ENCODE measurements at regions not wholly inside any gene's neighbourhood (a gene's known extent, or its start where the extent isn't known, plus 50 kb on each side); places are given as distances from the start of the nearest gene placed in this dataset.

DNA sequence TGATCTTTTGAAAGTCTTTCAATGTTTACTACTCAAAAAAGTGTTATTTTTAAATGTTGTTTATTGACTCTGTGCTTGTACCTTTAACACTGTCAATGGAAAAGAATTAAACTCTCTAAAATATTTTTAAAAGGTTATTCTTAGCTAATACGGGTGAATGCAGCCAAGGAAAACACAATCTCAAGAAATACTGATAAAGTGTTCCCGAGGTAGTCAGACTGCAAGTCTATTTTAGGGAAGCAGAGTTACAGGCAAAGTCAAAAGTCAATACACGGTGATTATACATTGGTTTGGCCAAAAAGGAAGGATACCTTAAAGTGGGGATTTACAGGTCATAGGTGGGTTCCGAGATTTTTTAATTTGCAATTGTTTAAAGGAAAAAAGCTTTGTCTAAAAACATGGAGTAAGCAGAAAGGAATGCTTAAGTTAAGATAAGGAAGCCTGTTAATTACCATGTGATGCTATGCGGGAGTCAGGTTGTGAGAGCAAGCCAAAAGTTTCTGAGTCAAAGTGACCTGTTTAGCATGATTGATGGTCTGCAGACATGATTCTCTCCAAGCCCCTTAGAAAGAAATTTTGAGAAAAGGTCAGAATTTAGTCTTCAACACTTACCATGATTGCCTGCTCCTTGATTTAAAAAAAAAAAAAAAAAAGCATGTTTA is 288.4 kb downstream of the KLHL4 start:
- Histone ChIP-seq H3K4me3 (ENCODE audit: low read depth, low read length) (no peak overlapping the region), H3K4ac (ENCODE audit: low read depth, low read length) (no peak overlapping the region), H4K12ac (ENCODE audit: low read depth, low read length) (no peak overlapping the region), H3K23ac (ENCODE audit: low read length) (no peak overlapping the region), H2AK5ac (ENCODE audit: low read length) (no peak overlapping the region), H3K9ac (ENCODE audit: low read length) (no peak overlapping the region), H2BK12ac (ENCODE audit: low read length) (no peak overlapping the region), H3K79me2 (ENCODE audit: control insufficient read depth, insufficient read depth, low read length, poor library complexity) (no peaks in the 10 kb centered on the region), H3K18ac (ENCODE audit: low read length) (no peak overlapping the region), H3K14ac (ENCODE audit: low read length) (no peak overlapping the region), H4K91ac (ENCODE audit: low read depth, low read length) (no peak overlapping the region), H2BK120ac (ENCODE audit: insufficient read depth, low read length, poor library complexity) (no peak overlapping the region), H3K27me3 (ENCODE audit: insufficient read depth, low read length) (no peaks in the 10 kb centered on the region), H3K27ac (ENCODE audit: low read depth, low read length) (peak overlapping the region; percentile 25), H2AFZ (ENCODE audit: insufficient read depth, low read length, poor library complexity) (no peak overlapping the region), H2BK5ac (ENCODE audit: low read depth, low read length, poor library complexity) (no peak overlapping the region), H3K9me3 (ENCODE audit: insufficient read depth, low read depth, low read length) (no peaks in the 10 kb centered on the region), H3K4me2 (ENCODE audit: low read length) (no peak overlapping the region), H4K8ac (ENCODE audit: low read depth, low read length) (no peak overlapping the region), H3K4me1 (ENCODE audit: control insufficient read depth in 1 of 2, insufficient read depth in 2 of 2, low read length in 2 of 2) (no peaks in the 10 kb centered on the region), H3K79me1 (ENCODE audit: low read length) (no peaks in the 10 kb centered on the region), H3K36me3 (ENCODE audit: control insufficient read depth in 1 of 2, insufficient read depth in 2 of 2, low read length in 2 of 2) (no peaks in the 10 kb centered on the region)
- WGBS (ENCODE audit: extremely low coverage, insufficient coverage, insufficient read length) = no CpG with 5 or more reads among the region's 5 CpGs
- peak in 1 of 2 donors; percentile 25 for DNase-seq

DNA sequence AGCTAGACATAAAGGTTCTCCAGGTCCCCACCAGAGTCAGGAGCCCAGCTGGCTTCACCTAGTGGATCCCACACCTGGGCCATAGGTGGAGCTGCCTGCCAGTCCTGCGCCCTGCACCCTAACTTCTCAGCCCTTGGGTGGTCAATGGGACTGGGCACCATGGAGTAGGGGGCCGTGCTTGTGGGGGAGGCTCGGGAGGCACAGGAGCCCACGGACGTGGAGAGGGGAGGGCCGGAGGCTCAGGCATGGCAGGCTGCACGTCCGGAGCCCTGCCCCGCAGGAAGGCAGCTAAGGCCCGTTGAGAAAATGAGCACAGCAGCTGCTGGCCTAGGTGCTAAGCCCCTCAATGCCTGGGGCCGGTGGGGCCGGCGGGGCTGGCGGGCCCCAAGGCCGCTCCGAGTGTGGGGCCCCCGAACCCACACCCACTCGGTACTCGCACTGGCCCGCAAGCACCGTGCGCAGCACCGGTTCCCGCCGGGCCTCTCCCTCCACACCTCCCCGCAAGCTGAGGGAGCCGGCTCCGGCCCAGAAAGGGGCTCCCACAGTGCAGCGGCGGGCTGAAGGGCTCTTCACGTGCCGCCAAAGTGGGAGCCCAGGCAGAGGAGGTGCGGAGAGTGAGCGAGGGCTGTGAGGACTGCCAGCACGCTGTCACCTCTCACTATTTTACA is 291.1 kb downstream of the KLHL4 start:
- Histone ChIP-seq H3K36me3 (ENCODE audit: control insufficient read depth in 1 of 2, insufficient read depth in 2 of 2, low read length in 2 of 2) (no peaks in the 10 kb centered on the region), H2AFZ (ENCODE audit: insufficient read depth, low read length, poor library complexity) (no peak overlapping the region), H3K4me3 (ENCODE audit: low read depth, low read length) (no peak overlapping the region), H3K18ac (ENCODE audit: low read length) (no peak overlapping the region), H3K79me2 (ENCODE audit: control insufficient read depth, insufficient read depth, low read length, poor library complexity) (no peaks in the 10 kb centered on the region), H3K27ac (ENCODE audit: low read depth, low read length) (no peak overlapping the region), H3K14ac (ENCODE audit: low read length) (no peak overlapping the region), H3K4me1 (ENCODE audit: control insufficient read depth in 1 of 2, insufficient read depth in 2 of 2, low read length in 2 of 2) (no peaks in the 10 kb centered on the region), H3K9ac (ENCODE audit: low read length) (no peak overlapping the region), H4K12ac (ENCODE audit: low read depth, low read length) (no peak overlapping the region), H2BK120ac (ENCODE audit: insufficient read depth, low read length, poor library complexity) (no peak overlapping the region), H2AK5ac (ENCODE audit: low read length) (no peak overlapping the region), H3K4me2 (ENCODE audit: low read length) (no peak overlapping the region), H3K23ac (ENCODE audit: low read length) (no peak overlapping the region), H4K91ac (ENCODE audit: low read depth, low read length) (peak overlapping the region; percentile 25), H4K8ac (ENCODE audit: low read depth, low read length) (no peak overlapping the region), H3K9me3 (ENCODE audit: insufficient read depth, low read depth, low read length) (no peaks in the 10 kb centered on the region), H2BK5ac (ENCODE audit: low read depth, low read length, poor library complexity) (no peak overlapping the region), H3K79me1 (ENCODE audit: low read length) (no peaks in the 10 kb centered on the region), H3K4ac (ENCODE audit: low read depth, low read length) (no peak overlapping the region), H2BK12ac (ENCODE audit: low read length) (no peak overlapping the region), H3K27me3 (ENCODE audit: insufficient read depth, low read length) (no peaks in the 10 kb centered on the region)
- WGBS (ENCODE audit: extremely low coverage, insufficient coverage, insufficient read length) = no CpG with 5 or more reads among the region's 35 CpGs
- DNase-seq = no peak

DNA sequence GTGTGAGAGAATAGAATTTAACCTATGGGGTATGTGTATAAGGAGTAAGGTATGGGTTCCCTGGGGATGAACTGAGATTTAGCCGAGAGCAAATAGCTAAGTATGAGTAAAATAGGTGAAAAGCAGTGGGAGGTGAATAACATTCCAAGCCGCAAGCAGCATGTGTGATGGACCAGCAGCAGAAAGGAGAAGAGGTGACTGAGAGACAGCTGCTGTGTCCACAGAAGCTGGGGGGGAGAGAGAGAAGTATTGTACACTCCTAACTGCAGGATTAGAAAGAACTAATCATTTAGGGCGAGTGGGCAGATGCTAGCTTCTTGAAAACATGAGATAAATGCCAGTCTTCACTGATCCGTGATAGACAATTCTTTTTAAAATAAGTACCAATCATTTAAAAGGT is 296.0 kb downstream of the KLHL4 start:
- no peak overlapping the region for H4K91ac ChIP-seq (ENCODE audit: low read depth, low read length)
- no CpG with 5 or more reads among the region's 4 CpGs for WGBS (ENCODE audit: extremely low coverage, insufficient coverage, insufficient read length)
- H3K14ac ChIP-seq (ENCODE audit: low read length) = no peak overlapping the region
- H3K79me2 ChIP-seq (ENCODE audit: control insufficient read depth, insufficient read depth, low read length, poor library complexity) = no peaks in the 10 kb centered on the region
- no peak overlapping the region for H4K8ac ChIP-seq (ENCODE audit: low read depth, low read length)
- H4K12ac ChIP-seq (ENCODE audit: low read depth, low read length) = no peak overlapping the region
- no peak overlapping the region for H3K9ac ChIP-seq (ENCODE audit: low read length)
- H3K27ac ChIP-seq (ENCODE audit: low read depth, low read length) = no peak overlapping the region
- no peak overlapping the region for H3K23ac ChIP-seq (ENCODE audit: low read length)
- H2BK12ac ChIP-seq (ENCODE audit: low read length) = no peak overlapping the region
- no peaks in the 10 kb centered on the region for H3K9me3 ChIP-seq (ENCODE audit: insufficient read depth, low read depth, low read length)
- no peak overlapping the region for H3K4ac ChIP-seq (ENCODE audit: low read depth, low read length)
- H2BK120ac ChIP-seq (ENCODE audit: insufficient read depth, low read length, poor library complexity) = no peak overlapping the region
- no peak overlapping the region for H2BK5ac ChIP-seq (ENCODE audit: low read depth, low read length, poor library complexity)
- no peaks in the 10 kb centered on the region for H3K4me1 ChIP-seq (ENCODE audit: control insufficient read depth in 1 of 2, insufficient read depth in 2 of 2, low read length in 2 of 2)
- no peak overlapping the region for H3K4me3 ChIP-seq (ENCODE audit: low read depth, low read length)
- H3K18ac ChIP-seq (ENCODE audit: low read length) = no peak overlapping the region
- peak; percentile 9 to 64 for DNase-seq
- H3K27me3 ChIP-seq (ENCODE audit: insufficient read depth, low read length) = no peaks in the 10 kb centered on the region
- no peak overlapping the region for H2AK5ac ChIP-seq (ENCODE audit: low read length)
- H2AFZ ChIP-seq (ENCODE audit: insufficient read depth, low read length, poor library complexity) = no peak overlapping the region
- H3K36me3 ChIP-seq (ENCODE audit: control insufficient read depth in 1 of 2, insufficient read depth in 2 of 2, low read length in 2 of 2) = no peaks in the 10 kb centered on the region
- H3K4me2 ChIP-seq (ENCODE audit: low read length) = no peak overlapping the region
- H3K79me1 ChIP-seq (ENCODE audit: low read length) = no peaks in the 10 kb centered on the region

DNA sequence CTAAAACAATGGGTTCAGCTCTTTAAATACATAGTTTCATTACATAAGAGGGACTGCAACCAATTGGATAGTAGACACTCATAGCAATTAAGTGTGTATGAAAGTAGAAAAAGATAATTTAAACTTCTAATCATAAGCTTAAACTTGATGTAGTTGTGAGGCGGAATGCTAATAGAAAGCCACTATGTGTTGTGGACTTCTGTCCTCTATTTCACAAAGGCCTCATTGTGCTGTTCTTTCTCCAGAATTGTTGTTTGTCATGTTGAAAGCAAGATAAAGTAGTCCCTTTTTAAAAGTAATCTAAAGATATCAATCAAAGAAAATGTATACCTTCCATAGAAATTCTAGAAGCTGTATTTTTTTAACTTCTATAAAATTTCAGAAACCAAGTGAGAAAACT is 329.4 kb downstream of the KLHL4 start:
- no peak overlapping the region for H3K18ac ChIP-seq (ENCODE audit: low read length)
- no peak overlapping the region for H4K8ac ChIP-seq (ENCODE audit: low read depth, low read length)
- H3K27me3 ChIP-seq (ENCODE audit: insufficient read depth, low read length) = no peaks in the 10 kb centered on the region
- H3K23ac ChIP-seq (ENCODE audit: low read length) = no peak overlapping the region
- no peak overlapping the region for H2BK120ac ChIP-seq (ENCODE audit: insufficient read depth, low read length, poor library complexity)
- no peak overlapping the region for H3K4me2 ChIP-seq (ENCODE audit: low read length)
- no CpG with 5 or more reads among the region's 1 CpG for WGBS (ENCODE audit: extremely low coverage, insufficient coverage, insufficient read length)
- no peak overlapping the region for H2AFZ ChIP-seq (ENCODE audit: insufficient read depth, low read length, poor library complexity)
- H3K14ac ChIP-seq (ENCODE audit: low read length) = no peak overlapping the region
- H4K12ac ChIP-seq (ENCODE audit: low read depth, low read length) = no peak overlapping the region
- H2BK5ac ChIP-seq (ENCODE audit: low read depth, low read length, poor library complexity) = no peak overlapping the region
- no peaks in the 10 kb centered on the region for H3K4me1 ChIP-seq (ENCODE audit: control insufficient read depth in 1 of 2, insufficient read depth in 2 of 2, low read length in 2 of 2)
- H3K27ac ChIP-seq (ENCODE audit: low read depth, low read length) = no peak overlapping the region
- no peak overlapping the region for H2AK5ac ChIP-seq (ENCODE audit: low read length)
- no peaks in the 10 kb centered on the region for H3K79me2 ChIP-seq (ENCODE audit: control insufficient read depth, insufficient read depth, low read length, poor library complexity)
- no peak for DNase-seq
- no peak overlapping the region for H3K4ac ChIP-seq (ENCODE audit: low read depth, low read length)
- no peaks in the 10 kb centered on the region for H3K79me1 ChIP-seq (ENCODE audit: low read length)
- no peaks in the 10 kb centered on the region for H3K9me3 ChIP-seq (ENCODE audit: insufficient read depth, low read depth, low read length)
- no peak overlapping the region for H4K91ac ChIP-seq (ENCODE audit: low read depth, low read length)
- no peak overlapping the region for H2BK12ac ChIP-seq (ENCODE audit: low read length)
- H3K36me3 ChIP-seq (ENCODE audit: control insufficient read depth in 1 of 2, insufficient read depth in 2 of 2, low read length in 2 of 2) = no peaks in the 10 kb centered on the region
- no peak overlapping the region for H3K4me3 ChIP-seq (ENCODE audit: low read depth, low read length)
- H3K9ac ChIP-seq (ENCODE audit: low read length) = no peak overlapping the region
